Jurkat, Clone E6-1 (cell line): ENCODE measurements at regions not wholly inside any gene's neighbourhood (a gene's known extent, or its start where the extent isn't known, plus 50 kb on each side); places are given as distances from the start of the nearest gene placed in this dataset.

Source experiments
- DNase-seq: peaks from one replicate; pipeline ENCODE4 v3.0.0-alpha.2; 2011; ENCODE audit warnings: low read depth, low spot score
- H3K4me3 ChIP-seq: 2 replicates; pipeline ENCODE4 v1.5.1; 2011; ENCODE audit warnings: mild to moderate bottlenecking, low read length, control low read depth, moderate library complexity

DNA sequence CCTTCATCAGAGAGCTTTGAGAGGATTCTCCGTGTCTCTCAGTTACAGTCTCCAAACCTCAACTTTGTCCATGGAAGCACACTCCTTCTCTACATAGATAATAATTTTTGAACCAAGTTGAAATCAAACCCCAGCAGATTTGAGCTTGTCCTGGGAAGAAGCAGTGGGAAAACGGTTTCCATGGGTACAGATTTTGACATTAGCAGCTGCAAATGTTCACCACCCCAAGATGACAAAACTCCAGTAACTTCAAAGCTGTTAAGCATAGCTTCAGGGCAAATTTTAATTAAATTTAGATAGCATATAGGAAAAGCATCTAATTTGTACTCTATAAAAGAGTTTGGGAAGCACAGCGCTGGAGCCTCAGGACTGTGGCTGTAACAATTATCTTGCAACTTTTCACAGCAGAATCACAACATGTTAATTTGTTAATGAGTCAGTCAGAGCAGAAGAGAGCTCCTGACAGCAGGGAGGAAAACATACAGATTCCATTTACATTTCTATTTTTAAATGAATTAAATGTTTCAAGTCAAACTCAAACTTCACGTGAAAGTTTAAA, 240.7 kb downstream of the BMP7 start:
- no peak overlapping the region for H3K4me3 ChIP-seq
- no peak for DNase-seq

GRCh38 chr20:57027777-57028176, 238.7 kb downstream of the BMP7 start:
- H3K4me3 ChIP-seq: no peak overlapping the region
- DNase-seq: no peak

GRCh38 chr20:57030611-57031600, 235.5 kb downstream of the BMP7 start:
- H3K4me3 ChIP-seq: no peak overlapping the region
- DNase-seq: no peak

- DNase-seq: no peak
- no peak overlapping the region for H3K4me3 ChIP-seq
Observed at GRCh38 chr20:57031867-57032355, 234.5 kb downstream of the BMP7 start.

- no peak for DNase-seq
- no peak overlapping the region for H3K4me3 ChIP-seq
Observed at GRCh38 chr20:57032847-57033246, 233.6 kb downstream of the BMP7 start.

GRCh38 chr20:57034001-57034400, 232.4 kb downstream of the BMP7 start:
- DNase-seq: no peak
- no peak overlapping the region for H3K4me3 ChIP-seq

GRCh38 chr20:57037689-57038088, 228.8 kb downstream of the BMP7 start:
- no peak for DNase-seq
- no peak overlapping the region for H3K4me3 ChIP-seq

DNA sequence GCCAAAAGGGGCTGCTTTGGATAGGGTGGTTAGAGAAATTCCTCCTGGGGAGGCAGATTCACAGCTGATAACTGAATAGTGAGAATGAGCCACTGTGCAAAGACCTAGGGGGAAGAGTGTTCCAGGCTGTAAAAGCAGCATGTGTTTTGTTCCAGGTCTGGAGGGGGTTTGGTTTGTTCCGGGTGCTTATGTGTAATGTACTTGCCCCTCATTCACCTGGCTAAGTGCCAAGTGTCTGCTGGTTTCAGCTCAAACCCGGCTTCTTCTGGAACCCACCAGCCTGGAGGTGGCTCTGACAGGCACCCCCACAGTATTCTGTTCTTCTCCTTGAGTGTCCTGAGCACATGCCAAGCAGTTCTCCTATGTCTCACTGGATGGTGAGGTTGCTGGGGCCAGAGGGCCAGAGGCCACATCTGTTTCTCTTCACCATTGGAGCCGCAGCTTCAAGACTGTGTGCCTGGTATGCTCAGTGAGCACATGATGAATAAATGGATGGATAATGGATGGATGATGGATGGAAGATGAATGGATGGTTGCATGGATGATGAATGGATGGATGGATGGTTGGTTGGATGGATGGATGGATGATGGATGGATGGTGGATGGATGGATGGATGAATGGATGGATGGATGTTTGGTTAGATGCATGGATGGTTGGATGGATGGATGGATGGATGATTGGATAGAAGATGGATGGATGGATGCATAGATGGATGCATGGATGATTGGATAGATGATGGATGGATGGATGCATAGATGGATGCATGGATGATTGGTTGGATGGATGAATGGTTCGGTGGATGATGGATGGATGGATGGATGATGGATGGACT, 227.6 kb downstream of the BMP7 start:
- H3K4me3 ChIP-seq: no peak overlapping the region
- DNase-seq: no peak

DNA sequence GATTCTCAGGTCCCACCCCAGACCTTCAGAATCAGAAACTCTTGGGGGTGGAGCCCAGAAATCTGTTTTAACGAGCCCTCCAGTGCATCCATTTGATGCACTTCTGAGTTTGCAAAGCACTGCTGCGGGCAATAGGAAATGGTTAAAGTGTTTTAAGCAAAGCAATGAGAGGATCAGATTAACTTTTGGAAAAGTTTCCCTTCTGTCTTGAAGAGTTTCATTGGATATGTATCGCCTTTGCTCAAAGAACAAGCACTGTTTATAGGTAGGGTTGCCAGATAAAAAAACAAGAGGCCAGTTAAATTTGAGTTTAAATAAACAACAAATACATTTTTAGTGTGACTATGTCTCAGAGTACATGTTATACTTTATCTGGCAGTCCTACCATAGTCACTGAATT, 226.0 kb downstream of the BMP7 start:
- H3K4me3 ChIP-seq: no peak overlapping the region
- DNase-seq: no peak

GRCh38 chr20:57040924-57041323, 225.5 kb downstream of the BMP7 start:
- DNase-seq: no peak
- H3K4me3 ChIP-seq: no peak overlapping the region

- no peak overlapping the region for H3K4me3 ChIP-seq
- no peak for DNase-seq
Observed at GRCh38 chr20:57043091-57043490, 223.3 kb downstream of the BMP7 start.

GRCh38 chr20:57043669-57044268, 222.7 kb downstream of the BMP7 start:
- H3K4me3 ChIP-seq: no peak overlapping the region
- no peak for DNase-seq

DNA sequence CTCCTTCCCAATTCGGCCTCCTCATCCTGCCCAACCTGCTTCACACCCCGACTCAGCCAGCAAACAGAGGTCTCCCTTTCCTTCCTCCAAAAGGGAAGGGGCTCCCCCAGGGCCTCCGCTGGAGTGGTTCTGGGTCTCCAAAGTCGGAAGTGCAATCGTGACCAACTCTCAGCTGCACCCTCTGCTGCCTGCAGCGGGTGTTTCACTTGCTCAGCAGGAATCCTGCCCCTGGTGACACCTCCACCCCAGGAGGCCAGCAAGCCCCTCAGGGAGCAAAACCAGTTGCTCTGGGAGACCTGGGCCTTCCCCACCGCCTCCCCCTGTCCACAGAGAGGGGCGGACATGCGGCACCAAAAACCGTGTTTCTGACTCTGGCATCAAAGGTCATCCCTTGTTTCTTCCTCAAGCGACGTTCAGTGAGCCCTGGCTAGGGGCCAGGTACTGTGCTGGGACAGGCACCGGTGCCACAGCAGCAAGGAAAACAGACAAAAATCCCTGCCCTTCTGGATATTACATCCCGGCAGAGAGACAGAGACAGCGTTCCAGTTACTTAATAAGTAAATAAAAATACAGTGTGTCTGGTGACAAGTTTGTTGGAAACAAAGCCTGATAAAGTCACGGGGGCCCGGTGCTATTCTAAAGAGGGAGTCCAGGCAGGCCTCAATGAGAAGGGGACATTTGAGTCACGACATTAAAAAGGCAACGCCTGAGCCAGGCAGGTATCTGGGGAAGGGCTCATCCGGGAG, 219.0 kb downstream of the BMP7 start:
- DNase-seq: peak; percentile 35
- H3K4me3 ChIP-seq: no peak overlapping the region

DNA sequence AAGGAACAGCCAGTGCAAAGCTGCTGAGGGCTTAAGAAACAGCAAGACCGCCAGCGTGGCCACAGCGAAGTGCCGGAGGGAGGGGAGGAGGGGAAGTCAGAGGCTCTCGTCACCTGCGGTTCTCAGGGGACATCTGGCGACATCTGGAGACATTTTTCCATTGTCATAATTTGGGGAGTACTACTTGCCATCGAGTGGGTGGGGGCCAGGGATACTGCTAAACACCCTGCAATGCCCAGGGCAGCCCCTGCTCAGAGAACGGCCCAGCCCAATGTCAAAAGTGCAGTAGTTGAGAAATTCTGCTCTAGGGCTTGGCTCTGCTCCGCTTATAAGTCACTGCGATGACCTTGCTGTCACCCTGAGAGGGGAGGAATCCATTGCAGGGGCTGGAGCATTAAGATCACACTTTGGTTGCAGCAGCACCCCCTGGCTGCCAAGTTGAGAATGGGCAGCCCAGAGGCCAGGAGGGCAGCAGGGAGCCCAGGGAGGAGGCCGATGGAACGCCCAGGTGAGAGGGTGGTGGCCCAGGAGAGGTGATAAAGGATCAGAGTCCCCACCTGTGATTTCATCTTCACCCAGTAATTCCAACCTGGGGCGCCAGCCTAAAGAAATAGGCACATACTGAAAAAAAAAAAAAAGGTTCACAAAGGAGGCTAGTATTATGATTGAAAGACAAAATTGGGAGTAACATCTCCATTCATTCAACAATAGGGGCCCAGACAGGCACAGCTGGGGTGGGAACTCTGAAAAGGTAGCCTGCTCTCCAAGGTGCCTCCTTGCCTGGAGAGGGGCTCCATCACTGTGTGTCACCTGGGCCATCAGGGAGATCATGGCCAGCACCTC, 218.2 kb downstream of the BMP7 start:
- peak; percentile 67 for DNase-seq

GRCh38 chr20:57049296-57049695, 217.1 kb downstream of the BMP7 start:
- H3K4me3 ChIP-seq: no peak overlapping the region
- no peak for DNase-seq

More for the DNA sequence above, 218.2 kb downstream of the BMP7 start:
- H3K4me3 ChIP-seq: no peak overlapping the region

DNA sequence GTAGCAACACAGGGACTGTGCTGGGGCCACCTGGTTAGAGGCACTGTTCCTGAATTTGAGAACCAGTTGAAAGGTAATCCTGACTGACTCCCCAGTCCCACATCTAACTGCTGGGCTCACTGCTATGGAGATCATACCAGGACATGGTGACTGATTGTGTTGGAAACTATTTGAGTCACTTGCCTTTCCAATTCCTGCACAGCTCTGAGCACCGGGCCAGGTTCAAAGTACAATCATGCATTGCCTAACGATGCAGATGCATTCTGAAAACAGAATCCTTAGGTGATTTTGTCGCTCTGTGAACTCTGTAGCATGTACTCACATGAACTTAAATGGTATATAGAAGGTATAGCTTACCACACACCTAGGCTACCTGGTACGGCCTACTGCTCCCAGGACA, 215.3 kb downstream of the BMP7 start:
- no peak for DNase-seq
- no peak overlapping the region for H3K4me3 ChIP-seq

DNA sequence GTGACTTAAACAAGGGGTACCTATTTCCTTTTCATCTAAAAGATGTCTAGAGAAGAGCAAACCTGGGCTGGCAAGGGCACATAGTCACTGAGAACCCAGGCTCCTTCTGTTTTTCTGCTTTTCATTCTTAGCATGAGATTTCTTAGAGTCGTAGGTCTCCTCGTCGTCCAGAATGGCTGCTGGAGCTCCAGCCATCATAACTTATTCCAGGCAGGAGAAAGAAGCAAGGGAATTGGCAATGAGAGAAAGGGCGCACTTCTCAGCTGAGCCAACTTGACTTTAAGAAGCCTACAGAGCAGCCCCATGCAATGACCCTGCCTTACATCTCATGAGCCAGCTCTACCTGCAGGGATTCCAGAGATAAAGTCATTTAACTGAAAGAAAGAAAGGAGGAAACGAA, 213.4 kb downstream of the BMP7 start:
- no peak for DNase-seq
- H3K4me3 ChIP-seq: no peak overlapping the region
